GM21381 (cell line): ENCODE measurements at regions not wholly inside any gene's neighbourhood (a gene's known extent, or its start where the extent isn't known, plus 50 kb on each side); places are given as distances from the start of the nearest gene placed in this dataset.

Experiments used
- ATAC-seq: cut with Tn5 transposase; IDR thresholded peaks from one replicate; pipeline ENCODE4 v1.9.1; 2021; ENCODE audit warnings: mild to moderate bottlenecking, moderate library complexity; ENCODE audit not compliant: unreplicated experiment

DNA sequence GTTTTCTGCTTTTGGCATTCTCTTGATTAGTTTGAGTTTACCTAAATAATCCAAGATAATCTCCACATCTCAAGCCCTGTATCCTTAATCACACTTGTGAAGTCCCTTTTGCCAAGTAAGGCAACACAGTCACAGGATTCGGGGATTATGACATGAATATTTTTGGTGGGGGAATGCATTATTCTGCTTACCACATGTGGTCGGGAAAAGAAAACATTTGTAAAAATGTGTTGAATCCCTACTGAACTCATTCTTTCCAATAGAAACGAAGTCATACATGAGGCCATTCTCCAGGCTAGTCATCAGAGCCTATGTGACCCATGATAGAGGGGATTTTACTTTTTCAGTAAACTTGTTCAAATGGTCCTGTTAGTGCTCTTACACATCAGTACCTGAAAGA lies 58.5 kb upstream of the PRICKLE1 start:
- ATAC-seq = no peak

DNA sequence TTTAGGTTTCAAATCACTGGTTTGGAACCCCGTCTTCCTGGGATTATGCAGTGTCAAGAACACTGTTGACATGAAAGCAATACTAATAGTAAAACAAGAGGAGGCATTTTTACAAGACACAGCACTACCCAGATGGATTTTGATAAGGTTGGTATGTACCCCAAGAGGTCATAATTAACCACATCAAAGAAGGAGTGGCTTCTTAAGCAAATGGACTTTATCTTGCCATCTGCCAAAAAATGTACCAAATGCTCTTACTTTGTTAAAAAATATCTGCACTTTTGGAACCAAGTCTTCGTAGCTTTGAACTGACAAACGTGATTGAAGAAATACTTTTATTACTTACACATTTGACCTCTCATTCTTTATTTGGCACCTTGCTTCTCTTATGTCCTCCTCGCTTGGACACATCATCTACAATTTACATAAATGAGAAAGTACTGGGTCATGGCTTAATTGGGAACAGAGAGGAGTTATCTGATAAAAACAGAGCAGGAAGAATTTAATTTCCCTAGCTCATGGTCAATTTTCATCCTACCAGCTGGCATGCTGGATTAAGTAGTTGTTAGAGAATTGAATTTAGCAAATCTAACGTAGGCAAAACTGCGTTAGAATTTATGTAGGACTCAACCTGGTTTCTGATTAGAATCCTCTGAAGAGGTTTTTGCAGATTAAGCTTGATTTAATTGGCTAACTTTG lies 54.5 kb upstream of the PRICKLE1 start:
- ATAC-seq = no peak

DNA sequence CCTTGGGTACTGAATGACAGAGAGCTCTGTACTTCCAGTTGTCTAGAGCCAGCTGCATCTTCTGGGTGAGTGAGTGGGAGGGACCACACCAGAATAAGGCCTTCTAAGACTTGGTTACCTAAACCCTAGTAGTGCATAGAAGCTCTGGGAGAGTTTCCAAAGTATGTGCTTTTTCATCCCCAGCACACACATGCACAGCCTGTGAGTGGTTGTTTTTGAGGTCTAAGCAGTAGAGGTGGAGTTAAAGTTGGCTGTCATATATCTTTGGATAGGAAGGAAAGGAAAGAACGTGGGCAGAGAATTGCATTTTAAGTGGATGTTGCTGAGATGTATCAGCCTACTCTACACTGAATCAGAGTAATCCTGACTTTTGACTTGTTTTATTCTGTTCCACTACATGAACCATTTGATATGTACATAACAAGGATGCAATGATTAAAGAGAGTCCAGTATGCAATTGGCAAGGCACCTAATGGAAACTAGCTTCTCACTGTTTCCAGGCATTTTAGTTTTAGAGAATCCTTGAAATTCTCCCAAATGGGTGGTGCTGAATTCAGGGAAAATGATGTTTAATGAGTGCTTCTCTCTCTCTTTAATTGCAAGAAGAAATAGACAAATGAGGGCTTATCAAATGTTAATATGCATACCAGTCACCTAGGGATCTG lies 51.8 kb upstream of the PRICKLE1 start:
- no peak for ATAC-seq

DNA sequence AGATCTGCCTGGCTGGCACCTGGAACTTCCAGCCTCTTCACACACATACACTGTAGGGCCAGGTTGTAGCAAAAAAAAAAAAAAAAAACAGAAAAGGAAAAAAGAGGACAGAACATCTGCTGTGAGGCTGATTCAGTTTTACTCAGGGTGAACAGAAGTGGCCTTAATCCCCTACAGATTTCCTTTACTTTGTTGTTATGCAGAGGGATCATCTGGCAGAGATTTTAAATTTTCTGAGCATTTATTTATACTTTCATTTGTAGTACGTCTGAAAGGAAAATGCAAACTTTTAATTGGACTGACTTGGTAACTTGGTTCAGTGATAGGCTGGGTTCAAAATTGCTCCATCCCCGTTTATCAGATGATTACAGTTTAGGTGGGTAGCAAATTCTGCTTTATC lies 50.8 kb upstream of the PRICKLE1 start:
- ATAC-seq = no peak

DNA sequence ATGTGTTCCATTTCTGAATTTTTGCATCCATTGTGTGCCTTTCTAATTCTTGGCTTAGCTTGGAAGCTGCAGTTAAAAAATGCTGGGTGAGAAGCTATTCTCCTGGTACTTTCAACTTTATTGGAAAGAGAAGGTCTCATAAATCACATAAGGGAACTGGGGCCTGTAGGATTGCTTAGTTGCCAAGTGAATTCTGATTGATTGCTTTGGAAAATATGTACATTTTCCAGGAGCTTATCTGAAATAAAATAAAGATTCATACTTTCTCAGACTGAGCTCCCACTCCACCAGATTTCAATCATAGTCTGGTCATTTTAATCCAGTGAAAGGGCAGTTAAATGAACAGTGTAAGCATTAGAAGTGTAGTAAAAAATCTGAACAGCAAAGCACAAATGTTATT lies 50.0 kb upstream of the PRICKLE1 start:
- ATAC-seq = no peak
